Fibroblast of pulmonary artery (primary cell): ENCODE measurements at regions not wholly inside any gene's neighbourhood (a gene's known extent, or its start where the extent isn't known, plus 50 kb on each side); places are given as distances from the start of the nearest gene placed in this dataset.

Source experiments
- DNase-seq: peaks from one replicate; pipeline ENCODE4 v3.0.0-alpha.2; 2010; ENCODE audit warnings: low read depth
- H3K4me3 ChIP-seq: replicated peaks from 2 replicates; pipeline ENCODE4 v1.5.1; 2011; ENCODE audit warnings: low read depth, mild to moderate bottlenecking, control low read depth, low read length, moderate library complexity
- CTCF ChIP-seq: IDR thresholded peaks from 2 replicates; pipeline ENCODE4 v1.5.1; 2011; ENCODE audit warnings: mild to moderate bottlenecking, control low read depth, low read length, inconsistent platforms; ENCODE audit errors: missing control alignments

- H3K4me3 ChIP-seq, result no peak overlapping the region
- no peak for TF ChIP-seq CTCF
- no peak for DNase-seq
Measured at GRCh38 chr21:35677298-35677841, 383.0 kb downstream of the SETD4 start.

GRCh38 chr21:35674895-35675470, 385.3 kb downstream of the SETD4 start:
- peak; percentile 18 for DNase-seq
- no peak overlapping the region for H3K4me3 ChIP-seq
- no peak for TF ChIP-seq CTCF

- DNase-seq, result no peak
- TF ChIP-seq CTCF, result no peak
- H3K4me3 ChIP-seq, result no peak overlapping the region
Measured at GRCh38 chr21:35674091-35674671, 386.1 kb downstream of the SETD4 start.

- TF ChIP-seq CTCF, result no peak
- DNase-seq, result no peak
- H3K4me3 ChIP-seq, result no peak overlapping the region
Measured at GRCh38 chr21:35672313-35672712, 388.0 kb downstream of the SETD4 start.

GRCh38 chr21:35664683-35665082, 395.6 kb downstream of the SETD4 start:
- no peak for TF ChIP-seq CTCF
- no peak for DNase-seq
- no peak overlapping the region for H3K4me3 ChIP-seq

GRCh38 chr21:35663856-35664606, 396.3 kb downstream of the SETD4 start:
- no peak for DNase-seq
- no peak overlapping the region for H3K4me3 ChIP-seq
- no peak for TF ChIP-seq CTCF
